H4 (cell line): ENCODE measurements at regions not wholly inside any gene's neighbourhood (a gene's known extent, or its start where the extent isn't known, plus 50 kb on each side); places are given as distances from the start of the nearest gene placed in this dataset.
"Not testable (repeated sequence)": the region's sequence is repeated elsewhere in the genome, so short reads cannot be mapped to it uniquely, and the experiment has no call there.

Experiments used
- DNase-seq: peaks from one replicate; pipeline ENCODE4 v3.0.0-alpha.2; 2015; ENCODE audit warnings: low spot score

- no peak for DNase-seq
Measured at GRCh38 chr12:94916663-94917062, 86.8 kb downstream of the NDUFA12 start.

GRCh38 chr12:94909663-94910062 is 93.8 kb downstream of the NDUFA12 start:
- DNase-seq, result no peak

GRCh38 chr12:94905749-94906148 is 97.7 kb downstream of the NDUFA12 start:
- not testable (repeated sequence) for DNase-seq

GRCh38 chr12:94900496-94900895 is 103.0 kb downstream of the NDUFA12 start:
- DNase-seq, result no peak

- DNase-seq, result no peak
Measured at GRCh38 chr12:94898388-94898787, 105.1 kb downstream of the NDUFA12 start.

- no peak for DNase-seq
Measured at GRCh38 chr12:94892544-94893267, 110.8 kb downstream of the NDUFA12 start.

- DNase-seq, result no peak
Measured at GRCh38 chr12:94889445-94890210, 113.9 kb downstream of the NDUFA12 start.

- no peak for DNase-seq
Measured at GRCh38 chr12:94879542-94879941, 124.0 kb downstream of the NDUFA12 start.

GRCh38 chr12:94875525-94875924 is 128.0 kb downstream of the NDUFA12 start:
- DNase-seq, result peak; percentile 58

GRCh38 chr12:94874518-94875302 is 128.8 kb downstream of the NDUFA12 start:
- DNase-seq, result no peak

GRCh38 chr12:94873734-94874517 is 129.6 kb downstream of the NDUFA12 start:
- no peak for DNase-seq

GRCh38 chr12:94872971-94873733 is 130.3 kb downstream of the NDUFA12 start:
- DNase-seq, result no peak

GRCh38 chr12:94872671-94872970 is 130.9 kb downstream of the NDUFA12 start:
- DNase-seq, result no peak

- DNase-seq, result no peak
Measured at GRCh38 chr12:94872007-94872653, 131.4 kb downstream of the NDUFA12 start.

- no peak for DNase-seq
Measured at GRCh38 chr12:94870511-94870910, 133.0 kb downstream of the NDUFA12 start.

- no peak for DNase-seq
Measured at GRCh38 chr12:94868161-94868560, 135.3 kb downstream of the NDUFA12 start.

- no peak for DNase-seq
Measured at GRCh38 chr12:94867066-94867855, 136.2 kb downstream of the NDUFA12 start.

GRCh38 chr12:94864987-94865386 is 138.5 kb downstream of the NDUFA12 start:
- DNase-seq, result no peak

GRCh38 chr12:94863321-94864035 is 140.0 kb downstream of the NDUFA12 start:
- no peak for DNase-seq
